Mammary epithelial cell (primary cell): ENCODE measurements at regions not wholly inside any gene's neighbourhood (a gene's known extent, or its start where the extent isn't known, plus 50 kb on each side); places are given as distances from the start of the nearest gene placed in this dataset.

ENCODE experiments used
- EZH2 ChIP-seq: IDR thresholded peaks from 2 replicates; pipeline ENCODE4 v1.6.1; 2012; ENCODE audit warnings: low read length, inconsistent platforms, borderline replicate concordance
- TF ChIP-seq, protein P1 (sequence below), 2 donors: IDR thresholded peaks in 1 of 2; conservative IDR thresholded peaks in 1 of 2; 2 replicates each; pipeline ENCODE4 v1.5.1; 2011 to 2012; ENCODE audit warnings: inconsistent platforms in 2 of 2, low read length in 2 of 2, mild to moderate bottlenecking in 2 of 2, control low read depth in 1 of 2, low read depth in 1 of 2; ENCODE audit not compliant: insufficient read depth in 1 of 2; ENCODE audit errors: extremely low read depth in 1 of 2

DNA sequence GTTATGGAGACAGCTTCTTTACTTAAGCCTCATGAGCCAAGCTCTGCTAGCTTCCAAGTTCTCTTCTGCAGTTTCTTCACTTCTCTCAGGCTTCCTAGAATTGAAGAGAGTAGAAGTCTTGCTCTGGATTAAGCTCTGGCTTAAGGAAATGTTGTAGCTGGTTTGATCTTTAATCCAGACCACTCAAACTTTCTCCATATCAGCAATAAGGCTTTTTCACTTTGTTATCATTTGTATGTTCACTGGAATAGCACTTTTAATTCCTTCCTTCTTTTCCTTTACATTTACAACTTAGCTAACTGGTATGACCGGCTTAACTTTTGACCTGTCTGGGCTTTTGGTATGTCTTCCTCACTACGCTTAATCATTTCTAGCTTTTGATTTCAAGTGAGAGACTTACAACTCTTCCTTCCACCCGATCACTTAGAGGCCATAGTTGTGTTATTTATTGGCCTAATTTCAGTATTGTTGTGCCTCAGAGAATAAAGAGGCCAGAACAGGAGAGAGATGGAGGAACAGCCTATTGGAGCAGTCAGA, 236.6 kb upstream of the BMP2 start:
- TF ChIP-seq, protein P1, sequence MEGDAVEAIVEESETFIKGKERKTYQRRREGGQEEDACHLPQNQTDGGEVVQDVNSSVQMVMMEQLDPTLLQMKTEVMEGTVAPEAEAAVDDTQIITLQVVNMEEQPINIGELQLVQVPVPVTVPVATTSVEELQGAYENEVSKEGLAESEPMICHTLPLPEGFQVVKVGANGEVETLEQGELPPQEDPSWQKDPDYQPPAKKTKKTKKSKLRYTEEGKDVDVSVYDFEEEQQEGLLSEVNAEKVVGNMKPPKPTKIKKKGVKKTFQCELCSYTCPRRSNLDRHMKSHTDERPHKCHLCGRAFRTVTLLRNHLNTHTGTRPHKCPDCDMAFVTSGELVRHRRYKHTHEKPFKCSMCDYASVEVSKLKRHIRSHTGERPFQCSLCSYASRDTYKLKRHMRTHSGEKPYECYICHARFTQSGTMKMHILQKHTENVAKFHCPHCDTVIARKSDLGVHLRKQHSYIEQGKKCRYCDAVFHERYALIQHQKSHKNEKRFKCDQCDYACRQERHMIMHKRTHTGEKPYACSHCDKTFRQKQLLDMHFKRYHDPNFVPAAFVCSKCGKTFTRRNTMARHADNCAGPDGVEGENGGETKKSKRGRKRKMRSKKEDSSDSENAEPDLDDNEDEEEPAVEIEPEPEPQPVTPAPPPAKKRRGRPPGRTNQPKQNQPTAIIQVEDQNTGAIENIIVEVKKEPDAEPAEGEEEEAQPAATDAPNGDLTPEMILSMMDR (conservative IDR thresholded peaks at IDR 0.05 in 1 of 2, IDR thresholded peaks at IDR 0.05 in 1 of 2; ENCODE audit: extremely low read depth in 1 of 2, insufficient read depth in 1 of 2, low read depth in 1 of 2, low read length in 2 of 2) = no peak
- no peak for TF ChIP-seq EZH2
